NCI-H1930 (cell line): ENCODE measurements at regions not wholly inside any gene's neighbourhood (a gene's known extent, or its start where the extent isn't known, plus 50 kb on each side); places are given as distances from the start of the nearest gene placed in this dataset.

Experiments
- DNase-seq, 2 experiments: peaks; one replicate each; lab custom pipeline; 2025; lab: John Stamatoyannopoulos, UW

DNA sequence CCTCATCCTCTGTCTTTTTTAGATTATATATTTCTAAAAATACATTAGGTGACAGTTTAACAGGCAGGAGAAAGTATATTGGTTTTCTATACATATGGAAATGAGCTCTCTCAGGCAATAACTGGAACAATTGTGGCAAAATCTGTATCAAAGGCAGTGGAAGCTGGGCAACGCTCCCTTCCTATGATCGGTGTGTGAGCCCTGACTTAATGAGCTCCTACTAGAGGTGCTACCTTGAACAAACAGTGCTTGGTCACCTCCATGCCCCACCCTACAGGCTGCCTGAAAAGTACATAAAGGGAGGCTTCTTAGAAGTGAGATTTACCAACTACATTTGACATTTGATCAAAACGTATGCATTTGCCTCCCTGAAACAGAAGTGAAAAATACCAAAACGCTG lies 185.3 kb downstream of the EFNB2 start:
- no peak for DNase-seq

DNA sequence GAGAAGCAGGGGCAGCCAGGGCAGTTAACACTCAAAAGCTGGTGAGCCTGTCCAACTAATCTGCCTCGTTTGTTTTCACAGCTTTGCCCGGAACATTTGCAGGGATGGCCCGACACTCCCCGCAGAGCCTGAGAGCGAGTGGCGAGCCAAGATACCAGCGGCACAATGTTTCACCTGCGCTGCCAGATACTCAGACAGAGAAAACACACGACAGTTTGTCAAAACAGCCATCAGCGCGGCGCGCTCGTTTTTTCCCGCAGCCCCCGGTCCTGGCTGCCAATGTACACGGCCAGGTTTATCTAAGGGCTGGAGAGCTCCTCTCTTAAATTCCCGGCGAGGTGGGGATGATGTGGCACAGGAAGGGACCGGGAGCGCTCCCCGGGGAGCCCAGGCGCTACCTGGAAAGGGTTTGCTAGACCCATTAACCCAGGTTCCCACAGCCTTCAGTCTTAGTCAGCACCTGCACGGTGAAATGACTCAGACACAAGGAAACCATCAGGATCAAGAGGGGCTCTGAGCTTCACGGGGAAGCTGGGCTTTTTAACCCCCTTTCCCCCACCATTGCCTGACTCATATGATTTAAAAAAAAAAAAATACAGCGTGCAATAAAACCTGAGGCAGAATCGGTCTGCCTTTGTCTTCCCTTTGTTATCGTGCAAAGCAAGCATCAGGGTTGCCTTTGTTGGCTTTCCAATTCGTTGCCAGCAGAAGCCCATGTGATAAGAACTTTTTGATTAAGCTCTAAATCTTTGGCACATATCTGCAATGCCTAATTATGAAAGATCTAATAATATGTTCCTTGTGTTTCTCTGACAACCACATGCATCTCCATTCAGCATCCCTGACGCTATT lies 186.2 kb downstream of the EFNB2 start:
- DNase-seq, result peak; percentile 51 to 70

DNA sequence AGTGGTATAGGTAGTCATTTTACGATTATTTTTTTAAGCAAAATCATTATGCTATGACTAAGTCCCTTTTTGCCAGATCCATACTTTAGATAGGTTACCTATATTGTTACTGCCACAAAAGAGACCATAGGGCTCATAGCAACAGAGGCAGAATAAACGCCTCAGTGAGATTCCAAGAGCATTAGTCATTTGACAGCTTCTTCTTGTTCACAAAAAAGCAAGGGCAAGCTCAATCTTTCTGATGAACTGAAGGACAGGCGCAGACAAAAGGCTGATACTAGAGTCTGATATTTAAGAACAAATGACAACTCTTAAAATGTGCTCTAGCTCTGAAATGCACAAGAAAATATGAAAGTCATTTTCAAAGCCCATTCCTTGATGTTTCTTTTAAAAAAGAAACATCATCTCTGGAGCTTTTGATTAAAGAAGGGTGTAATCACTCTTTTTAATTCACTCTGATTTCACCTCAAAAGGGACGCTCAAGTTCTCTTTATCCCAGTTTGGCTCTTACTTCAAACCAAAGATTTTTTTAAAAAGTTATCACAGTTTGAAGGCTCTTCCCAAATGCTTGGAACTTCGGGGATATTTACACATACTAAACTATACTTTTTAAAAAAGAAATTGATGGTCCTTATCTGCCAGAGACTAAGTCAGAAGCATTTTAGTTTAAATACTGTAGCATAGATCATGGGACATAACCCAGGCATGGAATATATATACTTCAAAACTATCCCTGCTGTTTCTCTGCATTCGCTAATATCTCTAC lies 187.2 kb downstream of the EFNB2 start:
- DNase-seq, result no peak

DNA sequence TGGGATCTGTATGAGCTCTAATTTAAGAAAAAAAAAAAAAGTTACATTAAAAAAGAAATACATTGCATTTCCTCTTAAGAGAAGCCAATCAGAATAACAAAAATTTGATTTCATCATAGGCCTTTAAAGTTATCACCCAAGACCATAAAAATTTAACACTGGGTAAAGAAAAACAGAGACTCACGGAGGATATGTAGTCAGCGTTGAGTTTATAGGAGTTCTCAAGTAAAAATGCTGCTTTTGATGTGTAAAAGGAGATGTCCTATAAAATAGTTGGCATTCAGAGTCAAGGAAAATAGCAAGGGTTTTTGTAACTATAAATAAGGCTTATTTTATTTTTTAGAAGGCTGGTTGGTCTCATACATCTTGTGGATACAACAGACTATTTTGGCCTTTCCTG lies 191.1 kb downstream of the EFNB2 start:
- DNase-seq, result no peak

DNA sequence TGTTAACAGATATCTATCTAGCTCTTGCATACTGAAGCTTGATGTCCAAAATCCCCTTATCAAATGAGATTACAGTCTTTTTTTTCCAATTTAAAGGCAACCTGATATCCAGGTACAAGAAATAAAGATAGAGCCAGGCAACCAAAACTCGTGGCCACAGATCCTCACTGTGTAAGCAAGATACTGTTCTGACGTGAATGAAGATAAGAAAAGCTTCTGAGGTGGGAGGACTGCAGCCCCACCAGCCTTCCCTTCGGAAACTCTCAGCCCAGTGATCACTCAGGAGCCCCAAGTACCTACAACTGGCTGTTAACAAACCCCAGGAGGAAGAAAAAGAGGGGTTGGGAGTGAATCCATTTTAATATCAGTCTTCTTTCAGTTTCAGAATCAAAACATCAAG lies 191.6 kb downstream of the EFNB2 start:
- no peak for DNase-seq

DNA sequence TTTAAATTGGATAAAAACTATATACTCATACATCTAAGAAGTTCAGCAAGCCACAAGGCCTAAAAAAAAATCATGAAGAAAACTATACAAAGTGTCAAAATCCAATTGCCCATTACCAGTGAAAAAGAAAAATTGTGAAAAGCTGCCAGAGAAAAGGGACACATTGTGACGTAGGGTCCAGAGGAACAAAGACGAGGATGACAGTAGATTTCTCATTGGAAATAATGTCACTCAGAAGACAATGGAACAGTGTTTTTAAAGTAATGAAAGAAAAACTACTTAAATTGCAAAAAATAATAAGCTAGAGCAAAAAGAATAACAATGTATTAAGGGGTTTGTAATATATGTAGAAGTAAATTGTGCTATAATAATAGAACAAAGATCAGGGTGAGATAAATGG lies 195.2 kb downstream of the EFNB2 start:
- no peak for DNase-seq

DNA sequence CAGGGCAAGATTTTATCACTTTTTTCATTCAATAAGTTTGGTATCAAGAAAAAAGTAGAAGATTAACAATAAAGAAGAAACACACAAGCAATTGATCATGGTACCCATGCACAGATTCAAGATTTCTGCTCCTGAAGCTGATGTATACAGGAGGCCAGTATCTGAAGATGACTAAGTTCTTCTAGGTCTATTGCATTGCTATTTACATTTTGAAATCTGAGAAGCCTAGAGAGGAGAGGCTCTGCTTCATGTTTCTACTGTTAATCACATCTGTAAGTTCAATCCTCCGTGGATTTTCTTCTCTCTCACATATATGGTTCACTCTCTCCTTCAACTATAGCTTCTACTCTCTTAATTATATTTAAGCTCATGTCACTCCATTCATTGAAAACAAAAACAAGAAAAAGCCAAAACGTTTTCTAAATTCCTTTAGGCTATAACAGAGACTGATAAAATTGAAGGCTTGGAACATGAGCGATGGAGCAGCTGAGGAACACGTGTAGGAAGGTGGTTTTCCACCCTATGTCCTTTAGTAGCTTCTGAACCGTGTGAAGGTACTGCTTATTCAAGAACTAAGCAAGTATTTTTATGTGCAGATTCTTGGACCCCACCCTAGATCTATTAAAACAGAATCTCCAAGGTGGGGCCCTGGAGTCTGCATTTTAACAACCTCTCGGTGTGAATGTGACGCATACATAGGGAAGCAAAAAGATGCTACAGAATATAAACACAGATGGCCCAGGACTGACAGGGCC lies 198.2 kb downstream of the EFNB2 start:
- no peak for DNase-seq

DNA sequence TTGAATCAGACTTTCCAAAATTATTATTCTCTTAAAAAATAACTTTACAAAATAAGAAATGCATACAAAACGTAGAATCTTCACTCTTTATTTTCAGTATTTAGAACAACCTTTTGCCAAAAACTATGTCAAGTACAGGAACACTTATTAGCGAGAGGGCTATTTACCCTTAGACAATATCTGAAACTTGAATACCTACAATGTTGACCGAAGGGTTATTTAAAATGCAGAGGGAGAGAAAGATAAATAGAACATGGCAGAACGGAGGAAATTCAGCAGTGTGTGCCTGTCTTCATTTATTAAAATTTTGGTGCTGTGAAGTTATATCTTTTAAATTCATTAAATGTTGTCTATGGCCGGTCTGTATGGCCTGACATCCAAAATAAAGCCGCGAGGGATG lies 198.8 kb downstream of the EFNB2 start:
- no peak for DNase-seq

DNA sequence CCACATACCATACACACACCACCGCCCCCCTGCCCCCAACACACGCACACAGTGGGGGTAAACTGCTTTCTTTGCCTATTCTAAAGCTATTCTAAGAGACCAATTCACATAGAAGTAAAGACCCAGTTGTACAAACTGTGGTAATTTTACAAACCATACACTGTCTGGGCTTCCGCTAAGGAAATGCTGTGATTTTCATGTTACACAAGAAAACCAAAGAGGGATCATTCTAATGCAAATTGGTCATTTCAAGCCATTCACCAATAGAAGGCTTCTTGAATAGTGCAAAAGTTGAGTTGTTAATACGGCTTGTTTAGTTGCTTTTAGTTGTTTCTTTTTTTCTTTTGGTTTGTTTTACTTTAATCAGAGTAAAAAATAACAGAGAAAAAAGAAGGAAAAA lies 202.8 kb downstream of the EFNB2 start:
- no peak for DNase-seq

DNA sequence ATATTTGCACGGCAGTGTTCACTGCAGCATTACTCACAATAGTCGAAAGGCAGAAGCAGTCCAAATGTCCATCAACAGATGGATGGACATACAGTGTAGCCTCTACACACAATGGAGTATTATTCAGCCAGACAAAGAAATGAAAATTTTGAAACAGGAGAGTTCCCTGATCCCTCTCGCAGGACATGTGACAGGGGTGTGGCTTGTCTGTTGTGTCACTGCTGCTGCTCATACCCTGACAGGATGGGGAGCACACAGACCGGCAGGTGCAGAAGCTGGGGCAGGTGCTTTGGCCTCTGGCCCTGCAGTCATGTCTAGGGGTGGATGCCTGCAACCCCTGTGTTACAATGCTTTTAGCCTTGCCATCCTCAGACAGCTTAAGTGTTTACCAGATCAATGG lies 204.3 kb downstream of the EFNB2 start:
- DNase-seq, result no peak

DNA sequence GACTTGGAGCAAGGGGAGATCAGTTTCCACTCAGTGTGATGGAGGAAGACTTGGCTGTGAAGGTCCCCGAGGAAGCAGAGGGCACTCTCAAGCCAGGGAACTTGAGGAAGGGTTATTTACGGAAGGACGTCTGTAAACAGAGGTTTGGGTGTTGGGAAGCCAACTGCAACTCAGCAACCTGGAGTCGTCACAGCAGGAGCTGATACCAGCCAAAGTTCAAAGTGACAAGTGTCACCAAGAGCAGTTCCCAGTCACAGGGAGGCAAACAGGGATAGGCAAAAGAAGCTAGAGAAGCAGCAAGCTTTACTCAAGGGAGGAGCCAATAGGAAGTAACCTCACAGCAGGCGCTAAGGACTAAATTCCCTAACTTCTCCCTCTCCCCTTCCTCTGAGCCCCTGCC lies 205.5 kb downstream of the EFNB2 start:
- no peak for DNase-seq

DNA sequence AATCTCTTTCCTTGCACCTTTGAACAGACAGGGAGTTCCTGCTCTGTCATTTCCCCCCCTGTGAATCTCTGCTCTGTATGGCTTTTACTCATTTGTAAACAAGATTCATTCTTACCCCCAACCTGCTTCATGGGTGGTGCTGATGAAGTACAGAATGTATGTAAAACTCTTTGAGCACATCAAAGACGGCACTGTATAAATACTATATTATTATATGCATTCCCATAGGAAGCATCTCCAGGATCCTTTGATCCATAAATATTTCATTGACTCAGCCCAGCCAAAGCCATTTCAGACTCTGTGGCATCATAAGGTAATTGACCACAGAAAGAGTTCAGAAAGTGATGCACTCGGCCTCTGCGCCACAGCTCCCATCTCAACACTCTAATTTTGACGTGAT lies 208.7 kb downstream of the EFNB2 start:
- DNase-seq, result no peak

DNA sequence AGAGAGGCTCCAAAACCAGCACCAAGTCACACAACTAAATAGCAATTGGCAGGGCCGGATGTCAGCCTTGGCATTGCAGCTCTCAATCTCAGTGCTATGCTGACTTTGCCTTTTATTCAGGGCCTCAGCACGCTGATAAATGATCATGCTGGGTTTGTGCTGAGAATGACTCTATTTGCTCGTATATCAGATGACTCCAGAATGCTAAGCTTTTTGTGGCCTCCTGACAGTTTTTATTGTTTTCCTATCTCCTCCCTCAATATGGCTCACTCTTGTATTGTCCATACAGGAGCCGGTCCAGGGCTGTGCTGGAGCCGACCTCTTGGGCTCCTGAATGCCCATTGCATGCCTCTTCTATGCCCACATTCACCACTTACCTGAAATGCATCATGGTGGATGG lies 211.0 kb downstream of the EFNB2 start:
- DNase-seq, result no peak

DNA sequence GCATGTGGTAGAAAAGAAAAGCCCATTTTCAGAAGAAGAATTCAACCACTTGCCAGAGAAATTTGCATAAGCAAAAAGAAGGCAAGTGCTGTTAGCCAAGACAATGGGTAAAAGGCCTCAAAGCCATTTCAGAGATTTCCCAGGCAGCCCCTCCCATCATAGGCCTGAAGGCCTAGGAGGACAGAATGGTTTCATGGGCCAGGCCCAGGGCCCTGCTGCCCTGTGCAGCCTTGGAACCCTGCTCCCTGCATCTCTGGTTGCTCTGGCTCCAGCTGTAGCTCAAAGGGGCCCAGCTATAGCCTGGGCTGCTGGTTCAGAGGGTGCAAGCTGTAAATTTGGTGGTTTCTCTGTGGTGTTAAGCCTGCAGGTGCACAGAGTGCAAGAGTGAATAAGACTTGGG lies 212.8 kb downstream of the EFNB2 start:
- no peak for DNase-seq

DNA sequence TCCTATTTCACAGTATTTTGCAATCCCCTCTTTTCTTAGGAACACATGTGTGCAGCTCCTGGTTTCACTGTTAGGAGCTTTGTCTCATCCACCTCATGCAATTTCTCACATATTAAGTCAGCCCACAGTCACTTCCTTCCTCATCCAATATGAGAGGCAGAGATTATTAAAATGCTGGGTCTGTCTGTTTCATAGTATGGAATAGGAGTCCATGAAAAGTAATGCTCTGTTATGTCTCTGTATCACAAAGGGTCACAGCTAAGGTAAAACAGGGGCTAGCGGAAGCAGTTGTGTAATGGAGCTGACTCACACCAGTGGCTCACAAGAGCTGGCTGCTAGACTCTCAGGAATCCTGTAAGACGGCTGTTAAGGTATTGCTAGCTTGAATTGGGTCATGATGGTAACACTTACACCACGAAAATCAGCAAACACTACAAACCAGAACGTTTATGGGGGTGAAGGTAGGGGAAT lies 216.5 kb downstream of the EFNB2 start:
- no peak for DNase-seq

DNA sequence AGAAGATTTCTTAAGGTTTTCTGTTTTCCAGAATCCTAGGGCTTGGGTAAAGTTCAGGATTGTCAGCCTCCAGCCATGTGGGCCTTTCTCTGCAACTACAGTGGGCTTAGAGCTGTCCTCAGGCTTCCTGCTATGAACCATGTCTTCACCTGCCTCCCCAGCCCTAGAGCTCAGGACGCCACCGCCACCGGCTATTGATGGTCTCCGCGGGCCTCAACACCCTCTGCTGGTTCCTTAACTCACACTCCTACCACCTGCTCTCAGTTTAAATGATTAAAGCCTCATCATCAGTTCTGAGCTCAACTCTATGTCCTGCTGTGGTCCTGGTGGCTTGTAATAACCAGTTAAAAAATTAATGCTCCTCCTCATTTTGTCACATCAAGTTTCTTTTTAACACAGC lies 221.0 kb downstream of the EFNB2 start:
- DNase-seq, result no peak

DNA sequence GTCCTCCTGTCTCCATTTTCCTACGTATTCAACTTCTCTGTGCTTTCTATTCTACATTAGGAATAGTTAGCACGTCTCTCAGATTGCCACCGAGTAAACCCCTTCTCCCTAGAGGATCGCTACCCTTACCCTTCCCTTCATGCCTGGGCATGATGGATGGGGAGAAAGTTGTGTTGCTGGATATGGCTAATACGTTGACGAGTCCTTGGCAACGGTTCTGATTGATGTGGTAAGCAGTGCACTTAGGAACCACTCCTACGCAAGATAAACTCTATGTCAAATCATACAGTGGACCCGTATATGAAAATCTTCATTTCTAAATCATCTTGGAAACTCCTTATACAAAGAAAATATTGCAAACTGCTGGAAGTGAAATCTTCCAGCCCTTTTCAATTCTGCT lies 224.5 kb downstream of the EFNB2 start:
- DNase-seq, result no peak

DNA sequence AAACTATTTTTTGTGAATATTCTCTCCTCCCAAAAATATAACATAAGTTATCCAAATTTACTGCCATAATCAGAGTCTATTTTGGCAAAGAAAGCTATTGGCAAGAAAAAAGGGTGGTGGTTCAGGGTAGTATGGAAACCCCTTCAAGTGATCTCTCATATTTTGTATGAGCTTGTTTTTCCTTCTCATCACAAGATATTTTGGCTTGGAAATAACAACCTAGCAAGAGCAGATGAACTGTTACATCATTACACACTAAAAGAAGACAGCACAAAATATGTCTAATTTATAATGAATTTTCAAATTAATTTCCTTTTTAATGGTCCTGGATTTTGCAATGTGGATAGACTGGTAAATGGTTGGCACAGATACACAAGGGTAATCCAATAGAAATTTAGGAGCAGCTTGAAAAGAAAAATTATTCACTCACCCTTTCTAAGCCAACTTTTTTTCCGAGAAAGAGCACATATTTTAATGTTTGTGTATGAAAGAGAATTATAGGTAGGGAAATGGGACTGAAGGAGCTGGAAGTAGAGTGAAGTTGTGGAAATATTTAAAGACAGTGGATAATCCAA lies 225.1 kb downstream of the EFNB2 start:
- no peak for DNase-seq

DNA sequence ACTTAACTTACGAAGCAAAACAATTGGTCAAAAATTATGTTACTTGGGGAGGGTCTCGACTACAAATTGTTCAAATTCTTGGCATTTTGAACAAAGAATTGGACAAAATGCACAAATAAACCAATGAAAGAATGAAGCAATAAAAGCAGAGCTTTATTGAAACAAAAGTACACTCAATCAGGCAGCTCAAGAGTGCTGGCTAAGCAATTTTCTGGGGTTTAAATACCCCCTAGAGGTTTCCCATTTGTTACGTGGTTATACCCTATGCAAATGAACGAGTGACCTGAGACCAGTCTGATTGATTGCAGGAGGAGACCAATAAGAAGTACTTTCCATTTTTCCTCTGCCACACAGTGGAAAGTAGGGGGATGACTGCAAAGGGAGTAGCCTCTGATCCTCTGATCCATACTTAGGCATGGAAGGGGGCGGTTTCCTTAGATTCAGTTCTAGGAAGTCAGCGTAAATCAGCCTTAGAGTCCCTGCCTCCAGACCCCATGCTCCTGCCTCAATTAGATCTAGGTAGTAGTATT lies 228.6 kb downstream of the EFNB2 start:
- DNase-seq, result no peak

DNA sequence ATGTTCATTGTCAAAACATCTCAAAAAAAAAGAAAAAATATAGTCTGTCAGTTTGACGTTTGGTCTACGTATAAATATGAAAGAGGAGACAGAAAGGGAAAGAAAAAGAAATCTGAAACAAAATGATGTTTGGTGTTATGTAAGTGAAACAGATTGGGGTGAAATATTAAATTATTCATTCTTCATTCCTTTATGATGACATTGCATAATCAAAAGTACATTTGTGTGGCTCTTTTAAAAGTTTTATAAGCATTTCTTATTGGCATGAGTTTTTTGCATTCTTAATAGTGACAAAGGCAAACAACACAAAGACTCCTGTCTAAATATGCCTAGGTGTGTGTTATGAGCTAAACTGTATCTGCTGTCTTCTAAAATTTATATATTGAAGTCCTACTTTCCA lies 232.6 kb downstream of the EFNB2 start:
- no peak for DNase-seq

DNA sequence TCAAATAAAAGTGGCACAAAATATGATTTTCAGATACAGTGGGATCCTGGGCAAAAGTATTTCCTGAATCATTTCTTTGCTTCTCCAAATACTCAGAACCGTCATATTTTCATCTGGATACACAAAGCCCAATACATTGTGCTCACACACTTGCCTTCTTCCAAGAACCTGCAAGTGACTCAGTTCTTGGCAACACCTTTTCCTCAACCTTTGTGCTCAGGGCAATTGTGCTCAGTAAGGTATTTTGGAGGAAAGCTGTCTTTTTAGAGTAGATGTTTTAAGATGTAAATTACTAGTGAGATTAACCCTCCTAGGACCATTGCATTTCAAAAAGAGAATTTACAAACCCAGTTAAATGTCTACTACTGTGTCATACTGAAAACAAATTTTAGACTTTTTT lies 233.5 kb downstream of the EFNB2 start:
- DNase-seq, result no peak

DNA sequence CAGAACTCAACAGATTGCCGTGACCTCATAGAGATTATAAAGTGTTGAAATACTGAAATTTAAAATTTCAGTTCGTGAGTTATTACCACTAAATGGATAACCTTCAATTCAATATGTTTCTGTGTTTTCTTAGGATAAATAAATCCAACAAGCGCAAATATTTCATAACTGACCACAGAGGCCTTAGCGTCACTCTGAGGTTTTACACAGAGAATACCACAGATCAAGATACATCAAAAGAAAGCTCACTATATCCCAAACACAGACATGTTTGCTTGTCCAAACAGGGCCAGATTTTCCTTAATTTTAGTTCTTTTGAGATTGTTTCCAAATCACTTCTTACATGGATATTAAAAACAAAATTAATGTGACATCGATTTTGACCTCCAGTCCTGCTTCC lies 235.8 kb downstream of the EFNB2 start:
- DNase-seq, result no peak
